Trophoblast cell (in vitro differentiated cells and primary cell): ENCODE measurements at regions not wholly inside any gene's neighbourhood (a gene's known extent, or its start where the extent isn't known, plus 50 kb on each side); places are given as distances from the start of the nearest gene placed in this dataset.

Experiments used
- DNase-seq, 2 donors: peaks; one replicate each; pipeline ENCODE4 v3.0.0-alpha.2; 2016
- H2AFZ ChIP-seq: 2 replicates; pipeline ENCODE4 v1.6.1; 2013; ENCODE audit warnings: low read length, moderate library complexity, mild to moderate bottlenecking; ENCODE audit not compliant: insufficient read depth, poor library complexity
- H2AK5ac ChIP-seq: 2 replicates; pipeline ENCODE4 v1.6.1; 2013; ENCODE audit warnings: mild to moderate bottlenecking, low read length
- H2BK120ac ChIP-seq: 2 replicates; pipeline ENCODE4 v1.6.1; 2013; ENCODE audit warnings: low read length, mild to moderate bottlenecking, moderate library complexity; ENCODE audit not compliant: insufficient read depth, poor library complexity
- H2BK12ac ChIP-seq: 2 replicates; pipeline ENCODE4 v1.6.1; 2013; ENCODE audit warnings: mild to moderate bottlenecking, low read length, moderate library complexity
- H2BK5ac ChIP-seq: 2 replicates; pipeline ENCODE4 v1.6.1; 2013; ENCODE audit warnings: low read length, low read depth, moderate library complexity, mild to moderate bottlenecking; ENCODE audit not compliant: poor library complexity
- H3K14ac ChIP-seq: 2 replicates; pipeline ENCODE4 v1.6.1; 2013; ENCODE audit warnings: mild to moderate bottlenecking, low read length
- H3K18ac ChIP-seq: 2 replicates; pipeline ENCODE4 v1.6.1; 2013; ENCODE audit warnings: mild to moderate bottlenecking, low read length
- H3K23ac ChIP-seq: 2 replicates; pipeline ENCODE4 v1.6.1; 2013; ENCODE audit warnings: low read length
- H3K27ac ChIP-seq: 2 replicates; pipeline ENCODE4 v1.5.1; 2013; ENCODE audit warnings: low read depth, mild to moderate bottlenecking, inconsistent platforms, low read length, moderate library complexity
- H3K27me3 ChIP-seq: 2 replicates; pipeline ENCODE4 v1.6.1; 2013; ENCODE audit warnings: inconsistent platforms, mild to moderate bottlenecking, low read length, moderate library complexity; ENCODE audit not compliant: insufficient read depth
- H3K36me3 ChIP-seq, 2 experiments: 1 replicate in 1 of 2; 2 replicates in 1 of 2; pipeline ENCODE4 v1.6.1; 2013; ENCODE audit warnings: low read length in 2 of 2, mild to moderate bottlenecking in 2 of 2, moderate library complexity in 1 of 2; ENCODE audit not compliant: insufficient read depth in 2 of 2, control insufficient read depth in 1 of 2
- H3K4ac ChIP-seq: 2 replicates; pipeline ENCODE4 v1.6.1; 2013; ENCODE audit warnings: low read depth, mild to moderate bottlenecking, low read length, moderate library complexity
- H3K4me1 ChIP-seq, 2 experiments: 1 replicate in 1 of 2; 2 replicates in 1 of 2; pipeline ENCODE4 v1.6.1; 2013; ENCODE audit warnings: low read length in 2 of 2, mild to moderate bottlenecking in 2 of 2, moderate library complexity in 1 of 2; ENCODE audit not compliant: insufficient read depth in 2 of 2, control insufficient read depth in 1 of 2
- H3K4me2 ChIP-seq: 2 replicates; pipeline ENCODE4 v1.6.1; 2013; ENCODE audit warnings: inconsistent platforms, mild to moderate bottlenecking, low read length, moderate library complexity
- H3K4me3 ChIP-seq: 2 replicates; pipeline ENCODE4 v1.5.1; 2013; ENCODE audit warnings: mild to moderate bottlenecking, low read depth, low read length, inconsistent platforms
- H3K79me1 ChIP-seq: one replicate; pipeline ENCODE4 v1.6.1; 2013; ENCODE audit warnings: low read length
- H3K79me2 ChIP-seq: 2 replicates; pipeline ENCODE4 v1.6.1; 2013; ENCODE audit warnings: low read length, mild to moderate bottlenecking; ENCODE audit not compliant: control insufficient read depth, insufficient read depth, poor library complexity
- H3K9ac ChIP-seq: 2 replicates; pipeline ENCODE4 v1.6.1; 2013; ENCODE audit warnings: mild to moderate bottlenecking, low read length
- H3K9me3 ChIP-seq: 2 replicates; pipeline ENCODE4 v1.6.1; 2013; ENCODE audit warnings: low read depth, mild to moderate bottlenecking, control low read depth, inconsistent platforms, low read length; ENCODE audit not compliant: insufficient read depth
- H4K12ac ChIP-seq: 2 replicates; pipeline ENCODE4 v1.6.1; 2013; ENCODE audit warnings: low read depth, mild to moderate bottlenecking, low read length, moderate library complexity
- H4K8ac ChIP-seq: 2 replicates; pipeline ENCODE4 v1.6.1; 2013; ENCODE audit warnings: low read depth, mild to moderate bottlenecking, low read length, moderate library complexity
- H4K91ac ChIP-seq: one replicate; pipeline ENCODE4 v1.6.1; 2013; ENCODE audit warnings: low read depth, mild to moderate bottlenecking, low read length, moderate library complexity
- WGBS: extraction: QIAGEN DNeasy Blood & Tissue Kit; methylation state at CpG from one replicate; pipeline ENCODE4 v1.1.7; 2013; ENCODE audit warnings: missing lambda C conversion rate; ENCODE audit not compliant: insufficient read length, insufficient coverage; ENCODE audit errors: extremely low coverage; 5-methylcytosine and 5-hydroxymethylcytosine counted together

- no peak overlapping the region for H2AFZ ChIP-seq
- no peak overlapping the region for H4K8ac ChIP-seq
- H3K18ac ChIP-seq, result no peak overlapping the region
- DNase-seq, result peak; percentile 3 to 47
- H3K4me2 ChIP-seq, result no peak overlapping the region
- no peak overlapping the region for H3K4me3 ChIP-seq
- no peak overlapping the region for H2BK5ac ChIP-seq
- no peak overlapping the region for H4K91ac ChIP-seq
- no peaks in the 10 kb centered on the region for H3K4me1 ChIP-seq
- H3K79me1 ChIP-seq, result no peaks in the 10 kb centered on the region
- no peak overlapping the region for H3K27ac ChIP-seq
- H3K27me3 ChIP-seq, result no peaks in the 10 kb centered on the region
- no peaks in the 10 kb centered on the region for H3K79me2 ChIP-seq
- H3K9me3 ChIP-seq, result no peaks in the 10 kb centered on the region
- no peak overlapping the region for H4K12ac ChIP-seq
- H2AK5ac ChIP-seq, result no peak overlapping the region
- H3K14ac ChIP-seq, result no peak overlapping the region
- H2BK120ac ChIP-seq, result no peak overlapping the region
- H2BK12ac ChIP-seq, result no peak overlapping the region
- no peak overlapping the region for H3K23ac ChIP-seq
- no CpG with 5 or more reads among the region's 4 CpGs for WGBS
- no peak overlapping the region for H3K4ac ChIP-seq
- no peaks in the 10 kb centered on the region for H3K36me3 ChIP-seq
- no peak overlapping the region for H3K9ac ChIP-seq
Observed at GRCh38 chr5:85479849-85480248, 1095.2 kb upstream of the EDIL3 start.

- Histone ChIP-seq H3K4me3 (no peak overlapping the region), H3K23ac (no peak overlapping the region), H3K4me2 (no peak overlapping the region), H3K36me3 (no peaks in the 10 kb centered on the region), H3K79me2 (no peaks in the 10 kb centered on the region), H4K8ac (no peak overlapping the region), H2BK120ac (no peak overlapping the region), H3K79me1 (no peaks in the 10 kb centered on the region), H3K27ac (no peak overlapping the region), H2AK5ac (no peak overlapping the region), H2BK12ac (no peak overlapping the region), H4K91ac (no peak overlapping the region), H3K27me3 (no peaks in the 10 kb centered on the region), H3K4ac (no peak overlapping the region), H3K18ac (no peak overlapping the region), H3K9ac (no peak overlapping the region), H3K4me1 (no peaks in the 10 kb centered on the region), H2AFZ (no peak overlapping the region), H2BK5ac (no peak overlapping the region), H4K12ac (no peak overlapping the region), H3K14ac (no peak overlapping the region), H3K9me3 (no peaks in the 10 kb centered on the region)
- no peak for DNase-seq
- WGBS, result no CpG with 5 or more reads among the region's 2 CpGs
Observed at GRCh38 chr5:85484982-85485574, 1100.4 kb upstream of the EDIL3 start.

DNA sequence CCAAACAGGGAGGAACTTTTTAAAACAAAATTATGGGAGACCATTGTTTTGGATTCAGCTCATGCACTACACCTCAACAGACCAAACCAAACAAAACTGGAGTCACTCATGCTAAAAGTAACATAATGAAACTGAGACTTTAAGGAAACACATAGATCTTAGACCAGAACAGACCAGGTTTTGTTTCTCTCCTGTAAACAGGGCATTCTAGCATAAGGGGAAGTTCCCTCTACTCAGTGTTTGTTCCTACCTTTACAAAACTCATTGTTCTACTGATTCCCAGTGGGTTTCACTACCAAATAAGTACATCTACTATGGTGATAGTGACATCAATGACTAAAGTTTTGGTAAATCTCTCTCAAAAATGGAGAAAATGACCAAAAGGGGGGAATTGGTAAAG is 1103.6 kb upstream of the EDIL3 start:
- H2BK120ac ChIP-seq, result no peak overlapping the region
- no peaks in the 10 kb centered on the region for H3K9me3 ChIP-seq
- H3K27ac ChIP-seq, result no peak overlapping the region
- no peak overlapping the region for H3K9ac ChIP-seq
- H2BK12ac ChIP-seq, result no peak overlapping the region
- no peak overlapping the region for H3K23ac ChIP-seq
- no peak overlapping the region for H3K4ac ChIP-seq
- no peak overlapping the region for H3K14ac ChIP-seq
- DNase-seq, result no peak
- no peaks in the 10 kb centered on the region for H3K79me1 ChIP-seq
- H3K27me3 ChIP-seq, result no peaks in the 10 kb centered on the region
- H2AK5ac ChIP-seq, result no peak overlapping the region
- no peaks in the 10 kb centered on the region for H3K79me2 ChIP-seq
- no peaks in the 10 kb centered on the region for H3K4me1 ChIP-seq
- H3K4me3 ChIP-seq, result no peak overlapping the region
- no peak overlapping the region for H4K12ac ChIP-seq
- no peak overlapping the region for H2AFZ ChIP-seq
- no peaks in the 10 kb centered on the region for H3K36me3 ChIP-seq
- H3K18ac ChIP-seq, result no peak overlapping the region
- no peak overlapping the region for H2BK5ac ChIP-seq
- H4K8ac ChIP-seq, result no peak overlapping the region
- no peak overlapping the region for H4K91ac ChIP-seq
- no peak overlapping the region for H3K4me2 ChIP-seq

DNA sequence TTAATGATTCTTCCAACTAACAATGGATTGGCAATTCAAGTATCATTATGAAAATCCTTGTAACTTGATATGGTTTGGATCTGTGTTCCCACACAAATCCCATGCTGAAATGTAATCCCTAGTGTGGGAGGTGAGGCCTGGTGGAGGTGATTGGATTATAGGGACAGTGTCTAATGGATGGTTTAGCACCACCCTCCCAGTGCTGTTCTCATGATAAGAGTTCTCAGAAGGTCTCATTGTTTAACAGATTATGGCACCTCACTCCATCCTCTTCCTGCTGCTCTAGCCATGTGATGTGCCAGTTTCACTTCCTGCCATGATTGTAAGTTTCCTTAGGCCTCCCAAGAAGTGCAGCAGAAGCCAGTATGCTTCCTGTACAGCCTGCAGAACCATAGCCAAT is 1116.2 kb upstream of the EDIL3 start:
- Histone ChIP-seq H3K79me1 (no peaks in the 10 kb centered on the region), H2BK12ac (no peak overlapping the region), H3K4me3 (no peak overlapping the region), H3K36me3 (no peaks in the 10 kb centered on the region), H2AK5ac (no peak overlapping the region), H4K91ac (no peak overlapping the region), H4K12ac (no peak overlapping the region), H3K27me3 (no peaks in the 10 kb centered on the region), H2AFZ (no peak overlapping the region), H4K8ac (no peak overlapping the region), H3K27ac (no peak overlapping the region), H2BK120ac (no peak overlapping the region), H3K4me2 (no peak overlapping the region), H3K14ac (no peak overlapping the region), H3K9me3 (no peaks in the 10 kb centered on the region), H2BK5ac (no peak overlapping the region), H3K79me2 (no peaks in the 10 kb centered on the region), H3K9ac (no peak overlapping the region), H3K4me1 (no peaks in the 10 kb centered on the region), H3K4ac (no peak overlapping the region), H3K18ac (no peak overlapping the region), H3K23ac (no peak overlapping the region)
- no peak for DNase-seq
